ENCODE measurements at regions not wholly inside any gene's neighbourhood (a gene's known extent, or its start where the extent isn't known, plus 50 kb on each side); places are given as distances from the start of the nearest gene placed in this dataset.
A peak's percentile ranks its signal among the peaks of the same experiment; 100 is the strongest.

GRCh38 chr4:178264001-178264400 is 821.8 kb upstream of the AGA start:
- in situ Hi-C loops (cut with HindIII; ENCODE audit: low pct_ligation_motif_present, low pct_unique_long_range_greater_than_20kb, low sequenced_read_pairs), result no loop called here
- DNase-seq, result no peak

GRCh38 chr4:178271386-178271785 is 829.1 kb upstream of the AGA start:
- DNase-seq, result no peak
- in situ Hi-C loops (cut with HindIII; ENCODE audit: low pct_ligation_motif_present, low pct_unique_long_range_greater_than_20kb, low sequenced_read_pairs), result no loop called here

GRCh38 chr4:178273168-178273567 is 830.9 kb upstream of the AGA start:
- no peak for DNase-seq
- in situ Hi-C loops (cut with HindIII; ENCODE audit: low pct_ligation_motif_present, low pct_unique_long_range_greater_than_20kb, low sequenced_read_pairs), result no loop called here

- in situ Hi-C loops (cut with HindIII; ENCODE audit: low pct_ligation_motif_present, low pct_unique_long_range_greater_than_20kb, low sequenced_read_pairs), result no loop called here
- DNase-seq, result peak; percentile 7
Measured at GRCh38 chr4:178275671-178276360, 833.6 kb upstream of the AGA start.

GRCh38 chr4:178280362-178280761 is 838.1 kb upstream of the AGA start:
- no peak for DNase-seq
- in situ Hi-C loops (cut with HindIII; ENCODE audit: low pct_ligation_motif_present, low pct_unique_long_range_greater_than_20kb, low sequenced_read_pairs), result no loop called here

- in situ Hi-C loops (cut with HindIII; ENCODE audit: low pct_ligation_motif_present, low pct_unique_long_range_greater_than_20kb, low sequenced_read_pairs), result no loop called here
- no peak for DNase-seq
Measured at GRCh38 chr4:178288462-178288861, 846.2 kb upstream of the AGA start.

GRCh38 chr4:178293601-178294000 is 851.4 kb upstream of the AGA start:
- no peak for DNase-seq
- in situ Hi-C loops (cut with HindIII; ENCODE audit: low pct_ligation_motif_present, low pct_unique_long_range_greater_than_20kb, low sequenced_read_pairs), result no loop called here

GRCh38 chr4:178296669-178297068 is 854.4 kb upstream of the AGA start:
- DNase-seq, result peak; percentile 20
- in situ Hi-C loops (cut with HindIII; ENCODE audit: low pct_ligation_motif_present, low pct_unique_long_range_greater_than_20kb, low sequenced_read_pairs), result no loop called here

GRCh38 chr4:178306565-178306964 is 864.3 kb upstream of the AGA start:
- DNase-seq, result no peak
- in situ Hi-C loops (cut with HindIII; ENCODE audit: low pct_ligation_motif_present, low pct_unique_long_range_greater_than_20kb, low sequenced_read_pairs), result no loop called here

GRCh38 chr4:178309890-178310289 is 867.7 kb upstream of the AGA start:
- no peak for DNase-seq
- in situ Hi-C loops (cut with HindIII; ENCODE audit: low pct_ligation_motif_present, low pct_unique_long_range_greater_than_20kb, low sequenced_read_pairs), result no loop called here

- in situ Hi-C loops (cut with HindIII; ENCODE audit: low pct_ligation_motif_present, low pct_unique_long_range_greater_than_20kb, low sequenced_read_pairs), result no loop called here
- DNase-seq, result no peak
Measured at GRCh38 chr4:178311997-178312396, 869.8 kb upstream of the AGA start.

GRCh38 chr4:178314287-178314686 is 872.0 kb upstream of the AGA start:
- DNase-seq, result no peak
- in situ Hi-C loops (cut with HindIII; ENCODE audit: low pct_ligation_motif_present, low pct_unique_long_range_greater_than_20kb, low sequenced_read_pairs), result no loop called here

GRCh38 chr4:178316211-178316610 is 874.0 kb upstream of the AGA start:
- in situ Hi-C loops (cut with HindIII; ENCODE audit: low pct_ligation_motif_present, low pct_unique_long_range_greater_than_20kb, low sequenced_read_pairs), result no loop called here
- DNase-seq, result no peak

- DNase-seq, result no peak
- in situ Hi-C loops (cut with HindIII; ENCODE audit: low pct_ligation_motif_present, low pct_unique_long_range_greater_than_20kb, low sequenced_read_pairs), result no loop called here
Measured at GRCh38 chr4:178320003-178320402, 877.8 kb upstream of the AGA start.

GRCh38 chr4:178322524-178323183 is 880.4 kb upstream of the AGA start:
- in situ Hi-C loops (cut with HindIII; ENCODE audit: low pct_ligation_motif_present, low pct_unique_long_range_greater_than_20kb, low sequenced_read_pairs), result no loop called here
- no peak for DNase-seq

GRCh38 chr4:178329226-178329872 is 887.1 kb upstream of the AGA start:
- no peak for DNase-seq
- in situ Hi-C loops (cut with HindIII; ENCODE audit: low pct_ligation_motif_present, low pct_unique_long_range_greater_than_20kb, low sequenced_read_pairs), result no loop called here

- DNase-seq, result no peak
- in situ Hi-C loops (cut with HindIII; ENCODE audit: low pct_ligation_motif_present, low pct_unique_long_range_greater_than_20kb, low sequenced_read_pairs), result no loop called here
Measured at GRCh38 chr4:178333355-178333754, 891.1 kb upstream of the AGA start.

GRCh38 chr4:178339769-178340168 is 897.5 kb upstream of the AGA start:
- no peak for DNase-seq
- in situ Hi-C loops (cut with HindIII; ENCODE audit: low pct_ligation_motif_present, low pct_unique_long_range_greater_than_20kb, low sequenced_read_pairs), result no loop called here

GRCh38 chr4:178340468-178340867 is 898.2 kb upstream of the AGA start:
- in situ Hi-C loops (cut with HindIII; ENCODE audit: low pct_ligation_motif_present, low pct_unique_long_range_greater_than_20kb, low sequenced_read_pairs), result no loop called here
- DNase-seq, result no peak

- DNase-seq, result no peak
- in situ Hi-C loops (cut with HindIII; ENCODE audit: low pct_ligation_motif_present, low pct_unique_long_range_greater_than_20kb, low sequenced_read_pairs), result no loop called here
Measured at GRCh38 chr4:178344096-178344495, 901.9 kb upstream of the AGA start.
